Mammary epithelial cell (primary cell): ENCODE measurements at regions not wholly inside any gene's neighbourhood (a gene's known extent, or its start where the extent isn't known, plus 50 kb on each side); places are given as distances from the start of the nearest gene placed in this dataset.

ENCODE experiments used
- EZH2 ChIP-seq: IDR thresholded peaks from 2 replicates; pipeline ENCODE4 v1.6.1; 2012; ENCODE audit warnings: low read length, inconsistent platforms, borderline replicate concordance
- TF ChIP-seq, protein P1 (sequence below), 2 donors: IDR thresholded peaks in 1 of 2; conservative IDR thresholded peaks in 1 of 2; 2 replicates each; pipeline ENCODE4 v1.5.1; 2011 to 2012; ENCODE audit warnings: inconsistent platforms in 2 of 2, low read length in 2 of 2, mild to moderate bottlenecking in 2 of 2, control low read depth in 1 of 2, low read depth in 1 of 2; ENCODE audit not compliant: insufficient read depth in 1 of 2; ENCODE audit errors: extremely low read depth in 1 of 2

DNA sequence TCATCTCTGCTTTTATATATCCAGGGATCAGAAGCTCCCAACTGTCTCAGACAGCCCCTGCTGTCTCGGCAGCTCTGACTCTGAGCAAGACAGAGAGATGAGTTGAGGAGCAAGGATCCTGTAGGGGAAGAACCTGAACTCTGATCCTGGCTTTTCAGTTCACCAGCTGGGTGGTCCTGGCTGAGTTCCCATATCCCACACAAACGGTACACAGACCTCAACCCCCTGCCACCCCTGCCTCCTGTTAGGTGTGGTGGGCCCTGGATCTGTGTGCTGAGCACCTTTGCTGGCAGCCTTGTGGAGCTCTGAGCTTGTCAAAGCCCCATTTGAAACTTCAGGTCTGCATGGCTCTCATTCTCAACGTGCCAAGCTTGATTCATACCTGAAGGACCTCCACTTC, 54.3 kb upstream of the GPR26 start:
- TF ChIP-seq, protein P1, sequence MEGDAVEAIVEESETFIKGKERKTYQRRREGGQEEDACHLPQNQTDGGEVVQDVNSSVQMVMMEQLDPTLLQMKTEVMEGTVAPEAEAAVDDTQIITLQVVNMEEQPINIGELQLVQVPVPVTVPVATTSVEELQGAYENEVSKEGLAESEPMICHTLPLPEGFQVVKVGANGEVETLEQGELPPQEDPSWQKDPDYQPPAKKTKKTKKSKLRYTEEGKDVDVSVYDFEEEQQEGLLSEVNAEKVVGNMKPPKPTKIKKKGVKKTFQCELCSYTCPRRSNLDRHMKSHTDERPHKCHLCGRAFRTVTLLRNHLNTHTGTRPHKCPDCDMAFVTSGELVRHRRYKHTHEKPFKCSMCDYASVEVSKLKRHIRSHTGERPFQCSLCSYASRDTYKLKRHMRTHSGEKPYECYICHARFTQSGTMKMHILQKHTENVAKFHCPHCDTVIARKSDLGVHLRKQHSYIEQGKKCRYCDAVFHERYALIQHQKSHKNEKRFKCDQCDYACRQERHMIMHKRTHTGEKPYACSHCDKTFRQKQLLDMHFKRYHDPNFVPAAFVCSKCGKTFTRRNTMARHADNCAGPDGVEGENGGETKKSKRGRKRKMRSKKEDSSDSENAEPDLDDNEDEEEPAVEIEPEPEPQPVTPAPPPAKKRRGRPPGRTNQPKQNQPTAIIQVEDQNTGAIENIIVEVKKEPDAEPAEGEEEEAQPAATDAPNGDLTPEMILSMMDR (conservative IDR thresholded peaks at IDR 0.05 in 1 of 2, IDR thresholded peaks at IDR 0.05 in 1 of 2; ENCODE audit: extremely low read depth in 1 of 2, insufficient read depth in 1 of 2, low read depth in 1 of 2, low read length in 2 of 2), result no peak
- TF ChIP-seq EZH2, result no peak
